ENCODE measurements at regions not wholly inside any gene's neighbourhood (a gene's known extent, or its start where the extent isn't known, plus 50 kb on each side); places are given as distances from the start of the nearest gene placed in this dataset.
"Not testable (repeated sequence)": the region's sequence is repeated elsewhere in the genome, so short reads cannot be mapped to it uniquely, and the experiment has no call there.

DNA sequence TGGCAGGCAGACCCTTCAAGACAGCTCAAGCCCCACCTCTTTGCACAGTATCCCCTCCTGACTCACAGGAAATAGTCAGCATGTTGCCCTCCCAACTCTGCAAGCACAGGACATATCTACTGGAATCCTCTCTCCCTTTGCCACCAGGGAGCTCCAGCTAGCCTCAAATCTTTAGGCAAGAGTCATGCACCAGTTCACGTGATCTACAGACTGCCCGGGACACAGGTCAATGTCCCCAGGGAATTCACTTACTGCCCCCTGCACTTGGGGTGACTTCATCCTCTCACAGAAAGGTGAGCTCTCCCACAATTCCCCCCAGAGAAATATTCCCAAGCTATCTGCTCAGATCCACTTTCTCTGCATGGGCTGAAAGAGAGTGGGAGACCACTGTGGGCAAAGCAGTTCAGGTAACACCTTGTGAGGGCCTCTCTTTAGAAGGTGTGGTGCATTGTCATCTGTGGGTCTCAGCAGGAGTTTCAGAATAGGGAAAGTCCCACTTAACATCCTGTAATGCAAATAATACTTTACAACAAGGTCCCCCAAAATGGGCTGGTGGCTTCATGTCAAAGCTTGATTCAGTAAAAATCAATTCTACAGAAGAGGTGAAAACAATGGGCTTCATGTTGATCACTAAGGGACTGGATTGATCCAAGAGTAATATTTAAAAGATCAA lies 129.9 kb downstream of the NOC3L start:
- no peak for DNase-seq

DNA sequence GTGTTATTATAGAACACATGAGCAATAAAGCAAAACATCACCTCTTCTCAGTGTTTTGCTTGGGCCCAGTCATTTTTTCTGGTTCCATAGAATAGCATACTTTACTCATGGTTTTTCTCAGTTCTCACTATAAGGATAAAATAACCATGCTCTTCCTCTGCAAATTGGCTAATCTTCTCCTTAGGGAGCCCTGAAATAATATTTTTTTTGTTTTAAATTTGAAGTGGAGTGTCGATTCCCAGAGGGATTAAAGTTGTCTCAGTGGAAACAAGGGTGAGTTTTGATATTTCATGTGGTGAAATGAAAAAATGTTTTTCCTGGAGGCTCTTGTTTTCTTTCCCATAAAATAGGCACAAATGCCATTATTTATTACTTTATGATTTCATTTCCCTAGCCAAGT lies 127.3 kb downstream of the NOC3L start:
- DNase-seq = no peak

DNA sequence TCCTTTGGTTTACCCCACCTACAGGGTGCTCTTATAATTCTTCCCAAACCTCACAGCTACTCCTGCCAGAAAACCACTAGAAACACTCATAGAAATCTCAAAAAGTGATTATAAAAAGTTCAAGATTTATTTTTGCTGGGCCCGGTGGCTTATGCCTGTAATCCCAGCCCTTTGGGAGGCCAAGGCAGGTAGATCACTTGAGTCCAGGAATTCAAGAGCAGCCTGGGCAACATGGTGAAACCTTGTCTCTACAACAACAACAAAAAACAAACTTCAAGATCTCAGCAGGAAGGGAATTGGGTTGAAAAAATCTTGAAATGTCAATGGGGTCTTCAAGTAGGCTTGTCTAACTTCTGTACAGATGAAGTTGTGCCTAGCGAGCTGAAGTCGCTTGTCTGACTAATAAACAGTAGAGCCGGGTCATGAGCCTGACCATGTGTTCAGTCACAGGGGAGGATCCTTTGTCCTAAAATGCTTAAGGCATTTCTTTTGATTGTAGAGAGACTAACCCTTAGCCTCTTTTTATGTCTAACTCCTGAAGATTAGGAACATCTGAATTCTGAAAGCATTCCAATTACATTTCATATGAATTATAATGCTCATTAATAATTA lies 124.6 kb downstream of the NOC3L start:
- no peak for DNase-seq

DNA sequence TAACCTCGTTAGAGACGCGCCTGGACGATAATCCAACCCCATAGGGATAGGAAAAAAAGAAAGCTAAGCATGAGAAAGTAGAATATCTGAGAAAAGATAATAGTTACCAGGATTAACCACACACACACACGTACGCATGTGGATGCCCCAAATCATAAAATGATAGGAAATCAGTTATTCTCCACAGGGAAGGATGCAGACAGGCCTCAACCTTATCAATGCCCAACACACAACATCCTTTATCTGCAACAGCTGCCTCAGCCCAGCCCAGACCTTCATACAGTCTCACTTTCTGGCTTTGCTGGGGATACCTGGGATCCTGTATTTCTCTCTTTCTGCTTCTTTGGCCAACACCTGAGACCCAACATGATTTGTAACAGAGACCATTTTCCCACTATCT lies 123.0 kb downstream of the NOC3L start:
- no peak for DNase-seq

DNA sequence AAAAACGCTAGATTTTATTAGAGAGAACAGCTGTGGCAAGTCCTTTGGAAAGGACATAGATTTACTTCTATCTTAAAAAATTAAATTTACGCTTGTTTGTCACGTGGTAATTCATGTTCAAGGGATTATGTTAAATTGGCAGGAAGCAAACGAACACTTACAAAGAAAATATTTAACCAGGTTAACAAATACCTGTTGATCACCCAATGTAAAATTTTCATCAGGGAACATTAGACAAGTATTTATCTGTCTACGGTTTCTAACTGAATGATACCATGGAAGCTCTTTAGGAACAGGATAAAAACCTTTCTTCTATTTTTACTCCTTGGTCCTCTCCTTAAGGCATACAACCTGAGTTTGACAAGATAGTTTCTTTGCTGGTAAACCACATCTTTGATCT lies 122.2 kb downstream of the NOC3L start:
- DNase-seq = no peak

DNA sequence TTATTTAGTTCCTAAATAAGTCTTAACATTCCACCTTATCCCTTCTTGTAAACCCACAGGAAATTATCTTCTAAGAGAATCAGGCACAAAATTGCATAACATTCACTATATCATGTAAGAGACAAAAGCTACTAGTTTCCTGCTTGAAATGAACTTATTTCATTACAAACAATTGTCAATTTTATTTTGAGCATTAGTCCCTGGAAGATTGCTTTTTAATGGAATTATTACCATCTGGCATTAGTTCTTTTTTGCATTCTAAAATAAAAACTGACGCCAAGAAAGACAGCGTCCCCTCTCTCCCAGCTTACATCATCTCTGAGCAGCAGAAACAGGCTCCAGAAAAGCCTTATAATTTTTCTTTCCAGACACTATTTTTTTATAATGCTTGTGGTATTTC lies 121.8 kb downstream of the NOC3L start:
- no peak for DNase-seq

DNA sequence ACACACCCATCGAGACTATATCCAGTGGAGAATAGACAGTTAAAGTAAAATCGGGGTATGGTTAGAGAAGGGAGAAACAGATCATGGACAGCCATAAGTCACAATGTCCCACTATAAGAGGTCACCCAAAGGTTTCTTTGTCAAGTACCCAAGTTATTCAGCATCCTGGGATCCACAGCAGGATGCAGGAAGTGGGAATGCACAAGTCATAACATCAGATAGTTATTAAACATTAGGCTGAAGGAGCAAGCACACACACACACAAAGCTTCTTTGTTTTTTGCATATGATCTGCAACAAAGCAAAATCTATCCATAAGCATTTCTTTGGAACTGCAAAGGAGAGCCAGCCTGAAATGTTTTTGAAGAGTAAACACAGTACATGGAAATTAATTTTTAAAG lies 111.6 kb downstream of the NOC3L start:
- DNase-seq = no peak

DNA sequence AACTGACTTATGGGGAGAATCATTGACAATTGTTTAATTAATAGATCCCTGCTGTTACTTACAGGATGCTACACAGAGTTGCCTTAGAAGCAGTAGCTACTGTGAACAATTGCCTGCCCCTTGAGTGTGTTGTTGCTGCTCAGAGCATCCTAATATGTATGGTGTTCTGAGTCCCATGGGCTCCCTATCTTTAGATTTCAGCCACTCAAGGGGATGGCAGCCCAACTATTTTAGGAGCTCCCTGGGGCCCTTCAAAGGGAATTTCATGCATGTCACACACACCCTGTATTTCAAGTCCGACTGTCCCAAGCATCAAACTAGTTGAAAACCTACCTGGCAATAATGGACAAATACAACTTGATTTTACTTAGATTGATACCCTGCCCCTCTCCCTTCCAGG lies 111.2 kb downstream of the NOC3L start:
- DNase-seq = no peak

DNA sequence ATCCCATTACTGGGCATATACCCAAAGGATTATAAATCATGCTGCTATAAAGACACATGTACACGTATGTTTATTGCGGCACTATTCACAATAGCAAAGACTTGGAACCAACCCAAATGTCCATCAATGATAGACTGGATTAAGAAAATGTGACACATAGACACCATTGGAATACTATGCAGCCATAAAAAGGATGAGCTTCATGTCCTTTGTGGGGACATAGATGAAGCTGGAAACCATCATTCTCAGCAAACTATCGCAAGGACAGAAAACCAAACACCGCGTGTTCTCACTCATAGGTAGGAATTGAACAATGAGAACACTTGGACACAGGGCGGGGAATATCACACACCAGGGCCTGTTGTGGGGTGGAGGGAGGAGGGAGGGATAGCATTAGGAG lies 105.3 kb downstream of the NOC3L start:
- DNase-seq = not testable (repeated sequence)

DNA sequence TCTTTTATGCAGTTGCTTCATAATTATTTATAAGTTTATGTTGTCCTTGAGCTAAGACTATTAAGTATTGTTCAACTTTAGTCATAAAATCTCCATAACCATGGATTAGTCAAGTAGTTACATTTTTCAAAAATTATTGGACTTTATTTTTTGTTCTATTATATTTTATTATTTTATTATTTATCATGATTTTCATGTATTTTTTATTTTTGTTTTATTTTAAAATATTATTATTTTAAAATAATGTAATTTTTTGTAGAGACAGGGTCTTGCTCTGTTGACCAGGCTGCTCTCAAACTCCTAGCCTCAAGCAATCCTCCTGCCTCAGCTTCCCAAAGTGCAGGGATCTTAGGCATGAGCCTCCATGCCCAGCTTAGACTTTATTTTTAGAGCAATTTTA lies 102.3 kb downstream of the NOC3L start:
- DNase-seq = no peak

DNA sequence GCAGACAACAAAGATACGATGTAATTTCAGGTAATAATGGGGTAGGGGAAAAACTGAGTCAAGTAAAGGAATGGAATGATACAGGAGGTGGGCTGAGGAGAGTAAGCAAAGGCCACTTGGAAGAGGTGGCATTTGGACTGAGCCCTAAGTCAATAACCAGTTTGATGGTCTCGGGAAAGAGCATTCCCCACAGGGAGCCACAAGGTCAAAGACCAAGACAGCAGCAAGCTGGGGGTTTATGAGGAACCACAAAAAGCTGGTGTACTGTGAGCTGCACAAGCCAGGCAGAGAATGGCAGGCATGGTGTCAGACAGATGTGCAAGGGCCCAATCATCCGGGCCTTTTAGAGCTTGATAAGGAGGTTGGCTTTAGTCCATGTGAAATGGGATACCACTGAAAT lies 98.7 kb downstream of the NOC3L start:
- DNase-seq = no peak

DNA sequence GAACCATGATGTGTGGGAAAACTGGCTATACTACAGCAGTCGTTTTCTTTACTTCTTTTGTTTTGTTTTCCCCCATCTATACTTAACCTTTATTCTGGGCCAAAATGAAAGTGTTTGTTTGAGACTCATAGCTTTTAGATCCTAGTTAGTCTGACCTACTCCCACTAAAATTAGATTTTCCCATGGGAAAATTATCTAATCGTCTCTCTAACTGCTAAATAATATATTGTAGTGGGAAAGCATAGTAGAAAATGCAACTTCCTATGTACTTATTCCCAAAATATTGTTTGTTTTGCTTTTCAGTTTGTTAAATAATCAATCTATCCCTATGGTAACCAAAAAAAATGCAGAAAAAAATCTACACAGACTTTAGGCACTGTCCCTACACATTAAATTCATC lies 96.6 kb downstream of the NOC3L start:
- DNase-seq = no peak

DNA sequence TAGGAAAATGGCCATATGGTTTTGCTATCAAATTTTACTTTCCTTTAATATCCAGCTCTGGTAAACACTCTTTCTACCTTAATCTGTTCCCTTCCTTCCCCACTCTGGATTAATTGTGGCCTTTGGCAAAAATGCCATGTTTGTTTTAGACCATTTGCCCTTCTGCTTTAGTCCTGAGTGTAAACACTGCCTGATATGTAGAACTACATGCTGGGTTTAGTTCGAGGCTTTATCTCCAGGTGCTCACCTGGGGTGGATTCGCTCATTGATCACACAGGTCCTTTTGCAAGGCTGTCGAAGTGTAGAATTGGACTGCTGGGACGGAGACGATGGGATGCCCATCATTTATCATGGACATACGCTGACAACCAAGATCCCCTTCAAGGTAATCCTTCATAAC lies 94.1 kb downstream of the NOC3L start:
- no peak for DNase-seq

DNA sequence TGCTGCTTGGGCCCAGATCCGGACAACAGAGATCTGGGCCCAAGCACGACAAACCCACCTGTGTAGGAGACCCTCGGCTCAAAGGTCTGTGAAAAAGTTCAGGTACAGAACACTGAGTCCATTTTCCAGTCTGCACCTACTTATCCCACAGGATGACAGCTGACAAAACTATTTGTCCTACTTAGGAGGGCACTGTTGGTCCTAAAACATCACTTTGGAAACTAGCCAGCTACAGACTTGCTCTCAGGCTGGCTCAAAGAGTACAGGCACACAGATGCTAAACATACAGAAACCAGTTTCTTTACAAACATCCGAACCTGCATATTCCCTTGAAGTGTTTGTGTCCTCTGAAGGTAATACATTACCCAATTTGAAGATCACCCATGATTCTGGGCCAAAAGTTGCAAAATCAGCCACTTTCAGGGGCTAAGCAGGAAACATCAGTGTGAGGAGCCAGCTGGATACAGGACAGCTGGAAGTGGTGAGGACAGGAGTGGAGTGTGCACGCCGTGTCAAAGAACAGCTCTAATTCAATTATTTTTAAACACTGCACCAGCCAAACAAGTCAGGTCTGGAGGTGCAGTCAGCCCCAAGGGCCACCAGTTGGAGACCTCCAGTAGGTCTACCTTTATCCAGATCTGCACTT lies 88.5 kb downstream of the NOC3L start:
- no peak for DNase-seq

DNA sequence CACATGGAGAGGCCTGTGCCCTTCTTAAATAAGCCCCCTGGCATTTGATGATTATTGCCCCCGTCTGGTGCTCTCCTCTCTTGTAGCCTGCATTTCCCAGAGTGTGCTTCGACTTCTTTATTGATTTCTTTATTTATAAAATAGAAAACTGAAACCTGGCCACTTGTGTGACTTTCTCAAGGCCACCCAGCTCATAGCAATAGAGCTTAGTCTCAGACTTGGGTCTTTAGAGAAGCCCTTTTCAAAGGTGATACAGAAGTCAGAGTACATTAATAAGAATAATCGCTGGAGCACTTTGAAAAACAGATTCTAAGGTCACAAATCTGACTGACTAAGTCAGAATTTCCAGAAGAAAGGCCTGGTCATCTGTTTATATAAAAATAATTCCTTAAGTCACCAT lies 86.6 kb downstream of the NOC3L start:
- no peak for DNase-seq

DNA sequence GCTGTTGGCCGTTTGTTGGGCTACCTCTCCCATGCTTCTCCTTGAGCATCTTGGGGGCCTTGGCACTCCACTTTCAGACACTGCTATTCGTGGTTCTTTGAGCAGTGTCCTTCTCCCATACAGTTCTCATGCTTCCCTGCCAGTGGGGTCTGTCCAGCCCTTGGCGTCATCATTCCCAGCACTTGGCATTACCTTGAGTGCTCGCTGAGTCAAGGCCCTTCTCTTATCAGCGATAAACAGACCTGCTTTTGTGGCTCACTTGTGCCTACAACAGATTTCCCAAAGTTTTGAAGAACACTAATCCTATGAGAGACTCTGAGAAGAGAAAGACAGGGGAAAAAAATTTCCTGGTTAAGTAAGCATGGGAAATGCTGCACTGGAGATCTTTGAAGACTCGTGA lies 85.3 kb downstream of the NOC3L start:
- no peak for DNase-seq

DNA sequence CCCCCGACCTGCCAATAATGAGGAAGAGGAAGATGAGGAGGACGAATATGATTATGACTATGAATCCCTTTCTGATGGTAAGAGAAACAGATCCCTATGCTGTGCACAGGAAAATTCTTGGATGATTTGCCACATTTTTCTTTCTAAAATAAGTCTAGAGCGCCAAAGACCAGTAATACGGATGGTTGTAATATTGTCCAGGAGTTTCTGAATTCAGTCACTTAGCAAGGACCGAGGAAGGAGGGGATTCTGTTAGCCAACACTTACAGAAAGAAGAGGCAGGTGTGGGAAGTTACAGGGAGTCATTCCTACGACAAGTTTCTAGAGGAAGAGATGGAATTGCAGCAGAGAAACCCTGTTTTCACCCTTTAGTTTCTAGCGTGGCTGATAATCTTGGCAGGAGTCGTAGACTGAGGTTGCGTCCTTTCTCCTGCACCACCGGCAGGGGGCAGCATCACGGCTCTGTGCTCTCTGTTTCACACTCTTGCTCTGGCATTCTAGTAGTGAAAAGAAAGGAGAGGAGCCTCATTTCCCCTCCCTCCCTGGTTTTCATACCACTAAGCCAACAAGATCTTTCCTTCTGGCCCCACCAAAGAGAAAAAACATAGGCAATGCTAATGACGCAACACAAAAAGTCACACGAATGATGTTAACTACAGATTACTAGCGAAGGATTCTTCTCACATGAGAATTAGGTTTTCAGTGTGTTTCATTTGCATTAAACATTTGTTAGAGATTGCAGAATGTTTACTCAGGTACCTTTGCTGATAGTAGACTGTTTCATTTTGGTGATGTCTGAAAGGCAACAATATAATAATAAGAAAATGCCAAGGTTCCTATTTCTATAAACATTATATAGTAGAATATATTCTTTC lies 82.7 kb downstream of the NOC3L start:
- peak; percentile 62 for DNase-seq

DNA sequence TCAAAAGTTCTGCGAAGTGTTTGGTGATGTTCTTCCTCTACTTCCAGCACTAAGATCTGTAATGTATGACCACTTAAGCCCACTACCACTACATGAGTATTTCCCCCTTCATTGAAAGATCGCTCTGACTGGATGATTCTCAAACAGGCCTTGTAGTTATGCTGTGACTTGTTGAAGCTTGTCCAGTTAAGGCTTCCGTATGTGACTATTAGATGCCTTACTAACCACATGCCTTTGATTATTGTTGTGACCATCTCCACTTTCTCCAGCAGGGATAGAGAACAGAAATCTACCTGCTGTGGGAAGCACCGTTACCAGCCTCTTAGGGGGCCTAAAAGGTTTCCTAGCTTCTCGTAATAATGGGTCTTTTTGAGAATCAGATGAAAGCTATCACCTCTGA lies 81.1 kb downstream of the NOC3L start:
- no peak for DNase-seq

DNA sequence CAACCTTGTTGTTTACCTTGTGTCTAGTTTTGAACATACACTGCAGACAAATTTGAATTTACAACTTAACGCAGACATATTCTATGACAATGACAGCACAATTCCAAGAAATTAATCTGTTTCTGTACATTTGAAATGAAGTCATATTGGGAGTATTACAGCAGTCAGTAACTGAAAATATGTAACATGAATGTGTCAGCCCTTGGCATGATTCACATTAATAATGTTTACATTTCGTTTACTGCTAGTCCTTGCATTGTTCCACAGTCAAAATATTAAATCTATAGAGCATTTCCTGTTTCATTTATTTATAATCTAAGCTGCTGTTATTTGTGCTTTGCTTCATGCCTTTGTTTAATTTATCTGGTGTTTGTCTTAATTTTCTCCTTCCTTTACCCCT lies 80.4 kb downstream of the NOC3L start:
- no peak for DNase-seq

Measured in activated CD4-positive, alpha-beta T cell treated with anti-CD3 and anti-CD28 coated beads, Interleukin-2, amount 50 U/mL, for 16 hours (primary cell).